ENCODE measurements at regions not wholly inside any gene's neighbourhood (a gene's known extent, or its start where the extent isn't known, plus 50 kb on each side); places are given as distances from the start of the nearest gene placed in this dataset.

DNA sequence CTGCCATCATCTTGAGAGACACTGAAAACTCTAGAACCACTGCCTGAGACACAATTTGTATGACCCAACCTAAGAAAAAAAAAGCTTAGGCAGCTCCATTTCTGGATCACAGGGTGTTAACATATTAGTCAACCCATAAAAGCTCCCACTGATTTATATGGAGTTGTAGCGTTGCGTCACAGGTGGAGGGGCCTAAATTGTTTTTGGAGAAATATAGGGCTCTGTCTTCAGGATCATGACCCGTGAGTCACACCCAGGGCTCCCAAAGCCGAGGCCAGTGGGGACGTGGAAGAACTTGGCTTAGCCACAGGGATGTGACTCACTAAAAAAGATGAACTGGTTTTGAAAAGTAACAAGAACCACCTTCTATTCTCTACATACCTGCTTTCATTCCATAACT lies 116.5 kb upstream of the BMP2 start:
- Histone ChIP-seq H3K9ac (ENCODE audit: low read length in 3 of 3) (no peak overlapping the region), H3K27me3 (ENCODE audit: control insufficient read depth, insufficient read depth, low read length) (no peaks in the 10 kb centered on the region), H3K4me3 (ENCODE audit: low read length in 3 of 3) (no peak overlapping the region), H3K36me3 (ENCODE audit: control insufficient read depth in 2 of 3, insufficient read depth in 3 of 3, low read length in 3 of 3) (no peaks in the 10 kb centered on the region), H3K27ac (ENCODE audit: low read depth in 2 of 2, low read length in 2 of 2) (no peak overlapping the region), H3K9me3 (ENCODE audit: control insufficient read depth in 2 of 3, insufficient read depth in 1 of 3, low read length in 3 of 3) (peaks cover 0 to 3% (median 0%) of the 10 kb centered on the region in 3 donors), H3K4me1 (ENCODE audit: control insufficient read depth in 2 of 3, insufficient read depth in 2 of 3, low read depth in 1 of 3, low read length in 3 of 3) (no peaks in the 10 kb centered on the region)
- FAIRE-seq: no peak
- TF ChIP-seq, protein P1, sequence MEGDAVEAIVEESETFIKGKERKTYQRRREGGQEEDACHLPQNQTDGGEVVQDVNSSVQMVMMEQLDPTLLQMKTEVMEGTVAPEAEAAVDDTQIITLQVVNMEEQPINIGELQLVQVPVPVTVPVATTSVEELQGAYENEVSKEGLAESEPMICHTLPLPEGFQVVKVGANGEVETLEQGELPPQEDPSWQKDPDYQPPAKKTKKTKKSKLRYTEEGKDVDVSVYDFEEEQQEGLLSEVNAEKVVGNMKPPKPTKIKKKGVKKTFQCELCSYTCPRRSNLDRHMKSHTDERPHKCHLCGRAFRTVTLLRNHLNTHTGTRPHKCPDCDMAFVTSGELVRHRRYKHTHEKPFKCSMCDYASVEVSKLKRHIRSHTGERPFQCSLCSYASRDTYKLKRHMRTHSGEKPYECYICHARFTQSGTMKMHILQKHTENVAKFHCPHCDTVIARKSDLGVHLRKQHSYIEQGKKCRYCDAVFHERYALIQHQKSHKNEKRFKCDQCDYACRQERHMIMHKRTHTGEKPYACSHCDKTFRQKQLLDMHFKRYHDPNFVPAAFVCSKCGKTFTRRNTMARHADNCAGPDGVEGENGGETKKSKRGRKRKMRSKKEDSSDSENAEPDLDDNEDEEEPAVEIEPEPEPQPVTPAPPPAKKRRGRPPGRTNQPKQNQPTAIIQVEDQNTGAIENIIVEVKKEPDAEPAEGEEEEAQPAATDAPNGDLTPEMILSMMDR (IDR thresholded peaks at IDR 0.05; ENCODE audit: borderline replicate concordance, extremely low read depth, insufficient read depth): no peak
- peak in 1 of 5 donors; percentile 81 for DNase-seq
- intact Hi-C loops (cut with DNase I): no loop called here

DNA sequence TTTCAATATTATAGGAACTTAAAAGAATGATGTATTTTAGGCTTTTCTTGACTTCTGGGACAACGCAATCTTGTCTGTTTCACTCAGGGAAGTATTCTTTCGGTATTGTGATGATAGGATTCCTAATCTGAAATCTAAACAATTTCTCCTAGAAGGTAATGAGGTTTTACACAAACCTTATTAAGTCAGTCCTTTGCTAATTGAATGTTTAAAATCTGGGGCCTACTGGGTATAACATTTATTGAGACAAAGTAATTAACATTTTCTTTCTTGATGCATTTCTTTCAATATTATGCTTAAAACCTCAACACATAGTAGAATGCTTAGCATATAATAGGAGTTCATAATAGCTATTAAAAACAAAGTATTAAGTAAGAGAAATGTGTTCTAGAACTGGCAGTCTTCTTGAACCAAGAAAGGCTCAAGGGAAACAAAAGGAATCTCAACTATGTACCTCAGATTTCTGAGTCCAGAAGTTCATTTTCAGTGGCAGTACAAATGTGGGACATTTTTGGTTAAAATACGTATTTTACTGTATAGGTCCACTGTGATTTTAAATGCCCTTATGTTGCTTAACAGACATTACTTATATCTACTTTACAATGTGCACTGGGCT lies 121.4 kb upstream of the BMP2 start:
- Histone ChIP-seq H3K27me3 (ENCODE audit: control insufficient read depth, insufficient read depth, low read length) (no peaks in the 10 kb centered on the region), H3K27ac (ENCODE audit: low read depth in 2 of 2, low read length in 2 of 2) (no peak overlapping the region), H3K9me3 (ENCODE audit: control insufficient read depth in 2 of 3, insufficient read depth in 1 of 3, low read length in 3 of 3) (peaks cover 0 to 3% (median 0%) of the 10 kb centered on the region in 3 donors), H3K36me3 (ENCODE audit: control insufficient read depth in 2 of 3, insufficient read depth in 3 of 3, low read length in 3 of 3) (no peaks in the 10 kb centered on the region), H3K9ac (ENCODE audit: low read length in 3 of 3) (no peak overlapping the region), H3K4me3 (ENCODE audit: low read length in 3 of 3) (no peak overlapping the region), H3K4me1 (ENCODE audit: control insufficient read depth in 2 of 3, insufficient read depth in 2 of 3, low read depth in 1 of 3, low read length in 3 of 3) (no peaks in the 10 kb centered on the region)
- no peak for FAIRE-seq
- no peak for DNase-seq
- intact Hi-C loops (cut with DNase I): no loop called here
- TF ChIP-seq, protein P1 (IDR thresholded peaks at IDR 0.05; ENCODE audit: borderline replicate concordance, extremely low read depth, insufficient read depth): no peak

DNA sequence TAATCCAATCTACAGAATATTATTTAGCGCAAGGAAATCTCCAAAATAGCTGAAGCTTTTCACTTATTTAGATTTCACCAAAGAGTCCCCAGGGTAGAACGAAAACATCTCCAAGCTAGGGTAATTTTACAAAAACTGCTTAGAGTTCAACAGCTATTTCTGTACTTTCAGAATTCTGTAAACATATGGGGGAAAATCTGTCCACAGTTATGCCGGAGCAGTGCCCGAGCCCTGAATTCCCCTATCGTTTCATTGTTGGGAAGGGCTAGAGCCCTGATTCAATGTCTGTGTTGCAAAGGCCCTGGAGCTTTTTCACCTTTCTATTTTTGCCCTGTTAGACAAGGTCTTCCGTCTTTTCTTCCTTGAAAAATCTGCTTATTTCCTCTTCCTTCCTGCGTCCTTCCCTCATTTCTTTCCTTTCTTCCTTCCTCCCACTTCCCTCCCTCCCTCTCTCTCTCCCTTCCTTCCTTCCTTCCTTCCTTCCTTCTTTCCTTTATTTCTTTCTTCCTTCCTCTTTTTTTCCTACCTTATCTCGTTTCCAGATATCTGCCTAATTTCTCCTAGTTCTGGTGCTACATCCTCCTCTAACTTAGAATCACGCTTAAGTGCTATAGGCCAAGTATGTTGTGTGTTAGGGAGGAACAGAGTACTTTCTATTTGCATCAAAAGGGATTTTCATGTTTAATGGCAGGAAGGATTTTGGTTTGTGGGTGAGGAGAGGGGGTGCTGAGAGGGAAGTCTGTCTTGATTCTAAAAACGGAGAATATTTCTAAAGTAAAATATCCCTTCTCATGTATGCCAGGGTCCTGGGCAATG lies 122.5 kb upstream of the BMP2 start:
- TF ChIP-seq, protein P1 (IDR thresholded peaks at IDR 0.05; ENCODE audit: borderline replicate concordance, extremely low read depth, insufficient read depth): no peak
- Histone ChIP-seq H3K27me3 (ENCODE audit: control insufficient read depth, insufficient read depth, low read length) (no peaks in the 10 kb centered on the region), H3K36me3 (ENCODE audit: control insufficient read depth in 2 of 3, insufficient read depth in 3 of 3, low read length in 3 of 3) (no peaks in the 10 kb centered on the region), H3K4me3 (ENCODE audit: low read length in 3 of 3) (no peak overlapping the region), H3K9me3 (ENCODE audit: control insufficient read depth in 2 of 3, insufficient read depth in 1 of 3, low read length in 3 of 3) (peaks cover 0 to 3% (median 0%) of the 10 kb centered on the region in 3 donors), H3K27ac (ENCODE audit: low read depth in 2 of 2, low read length in 2 of 2) (no peak overlapping the region), H3K4me1 (ENCODE audit: control insufficient read depth in 2 of 3, insufficient read depth in 2 of 3, low read depth in 1 of 3, low read length in 3 of 3) (no peaks in the 10 kb centered on the region), H3K9ac (ENCODE audit: low read length in 3 of 3) (no peak overlapping the region)
- no peak for DNase-seq
- no peak for FAIRE-seq
- intact Hi-C loops (cut with DNase I): no loop called here
